ENCODE measurements at regions not wholly inside any gene's neighbourhood (a gene's known extent, or its start where the extent isn't known, plus 50 kb on each side); places are given as distances from the start of the nearest gene placed in this dataset.

DNA sequence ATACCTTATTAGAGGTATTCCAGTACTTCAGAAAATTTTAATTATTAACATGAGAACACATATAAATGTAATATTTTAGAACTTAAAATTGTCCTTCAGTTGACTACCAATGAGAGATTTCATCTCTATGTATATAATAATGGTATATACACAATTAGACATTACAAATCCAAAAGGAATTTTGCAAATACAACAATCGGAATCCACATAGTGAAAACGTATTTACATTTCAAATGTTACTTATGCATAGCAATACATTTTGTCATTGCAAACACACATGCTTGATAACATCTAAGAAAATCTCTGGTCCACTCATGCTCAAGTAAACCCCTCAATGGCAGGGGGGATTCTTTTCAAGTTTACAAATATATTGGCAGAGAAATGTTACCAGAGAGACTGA lies 2345.2 kb downstream of the PCDH9 start:
- Mint-ChIP-seq H3K4me1 (no peaks in the 10 kb centered on the region), H3K27ac (no peak overlapping the region), H3K36me3 (ENCODE audit: low read depth) (no peaks in the 10 kb centered on the region), H3K9me3 (no peaks in the 10 kb centered on the region), H3K4me3 (no peak overlapping the region), H3K27me3 (ENCODE audit: low read depth, poor library complexity) (no peaks in the 10 kb centered on the region)
- TF ChIP-seq, protein P1, sequence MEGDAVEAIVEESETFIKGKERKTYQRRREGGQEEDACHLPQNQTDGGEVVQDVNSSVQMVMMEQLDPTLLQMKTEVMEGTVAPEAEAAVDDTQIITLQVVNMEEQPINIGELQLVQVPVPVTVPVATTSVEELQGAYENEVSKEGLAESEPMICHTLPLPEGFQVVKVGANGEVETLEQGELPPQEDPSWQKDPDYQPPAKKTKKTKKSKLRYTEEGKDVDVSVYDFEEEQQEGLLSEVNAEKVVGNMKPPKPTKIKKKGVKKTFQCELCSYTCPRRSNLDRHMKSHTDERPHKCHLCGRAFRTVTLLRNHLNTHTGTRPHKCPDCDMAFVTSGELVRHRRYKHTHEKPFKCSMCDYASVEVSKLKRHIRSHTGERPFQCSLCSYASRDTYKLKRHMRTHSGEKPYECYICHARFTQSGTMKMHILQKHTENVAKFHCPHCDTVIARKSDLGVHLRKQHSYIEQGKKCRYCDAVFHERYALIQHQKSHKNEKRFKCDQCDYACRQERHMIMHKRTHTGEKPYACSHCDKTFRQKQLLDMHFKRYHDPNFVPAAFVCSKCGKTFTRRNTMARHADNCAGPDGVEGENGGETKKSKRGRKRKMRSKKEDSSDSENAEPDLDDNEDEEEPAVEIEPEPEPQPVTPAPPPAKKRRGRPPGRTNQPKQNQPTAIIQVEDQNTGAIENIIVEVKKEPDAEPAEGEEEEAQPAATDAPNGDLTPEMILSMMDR (IDR thresholded peaks at IDR 0.05): no peak
- no peak for DNase-seq

DNA sequence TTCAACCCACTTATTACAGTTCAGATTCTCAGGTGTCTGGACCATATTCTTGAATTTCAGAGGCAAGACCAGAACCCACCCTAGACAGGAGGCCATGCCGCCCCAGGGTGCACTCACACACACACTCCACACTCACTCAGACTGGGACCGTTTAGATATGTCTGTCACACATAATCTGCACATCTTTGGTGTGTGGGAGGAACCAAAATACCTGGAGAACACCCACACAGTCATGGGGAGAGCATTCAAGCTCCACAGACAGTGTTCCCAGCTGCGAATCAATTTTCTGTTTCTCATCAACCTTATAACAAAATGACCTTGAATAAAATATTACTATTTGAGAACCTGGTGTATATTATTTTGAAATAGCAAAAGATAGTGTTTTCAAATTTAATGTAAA lies 2353.0 kb downstream of the PCDH9 start:
- Mint-ChIP-seq H3K36me3 (ENCODE audit: low read depth) (no peaks in the 10 kb centered on the region), H3K4me1 (no peaks in the 10 kb centered on the region), H3K27ac (peak overlapping the region; percentile 89), H3K27me3 (ENCODE audit: low read depth, poor library complexity) (no peaks in the 10 kb centered on the region), H3K9me3 (no peaks in the 10 kb centered on the region), H3K4me3 (no peak overlapping the region)
- TF ChIP-seq, protein P1 (IDR thresholded peaks at IDR 0.05): no peak
- no peak for DNase-seq

DNA sequence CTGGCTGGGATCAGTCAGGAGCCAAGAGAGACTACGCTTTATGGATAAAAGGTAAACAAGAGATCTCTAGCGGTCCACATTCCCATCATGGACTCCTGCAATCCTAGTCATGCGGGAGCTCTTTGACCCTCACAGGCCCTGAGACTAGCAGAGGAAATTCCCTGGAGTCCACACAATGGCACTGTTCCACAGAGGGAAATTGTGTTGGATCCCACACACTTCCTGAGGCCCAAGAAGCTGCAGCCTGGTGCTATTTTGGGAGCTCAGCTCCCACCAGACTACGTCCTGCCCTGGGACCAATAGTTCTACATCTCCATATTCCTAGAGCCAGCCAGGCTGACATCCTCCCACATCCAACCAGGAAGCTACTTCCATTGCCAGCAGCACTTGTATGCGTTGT lies 2358.4 kb downstream of the PCDH9 start:
- Mint-ChIP-seq H3K4me1 (no peaks in the 10 kb centered on the region), H3K27ac (no peak overlapping the region), H3K9me3 (peaks cover 6% of the 10 kb centered on the region), H3K4me3 (no peak overlapping the region), H3K36me3 (ENCODE audit: low read depth) (no peaks in the 10 kb centered on the region), H3K27me3 (ENCODE audit: low read depth, poor library complexity) (no peaks in the 10 kb centered on the region)
- TF ChIP-seq, protein P1 (IDR thresholded peaks at IDR 0.05): no peak
- no peak for DNase-seq

DNA sequence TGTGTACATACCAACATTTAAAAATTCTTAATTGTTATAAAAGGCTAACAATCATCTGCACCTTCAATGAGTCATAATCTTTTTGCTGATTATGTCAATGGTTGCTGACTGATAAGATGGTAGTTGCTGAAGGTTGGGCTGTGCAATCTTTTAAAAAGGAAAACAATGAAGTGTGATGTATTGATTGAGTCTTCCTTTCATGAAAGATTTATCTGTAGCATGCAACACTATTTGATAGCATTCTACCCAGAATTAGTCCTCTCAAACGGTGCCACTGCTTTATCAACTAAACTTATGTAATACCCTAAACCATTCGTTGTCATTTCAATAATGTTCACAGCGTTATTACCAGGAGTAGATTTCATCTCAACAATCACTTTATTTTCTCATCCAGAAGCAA lies 2360.6 kb downstream of the PCDH9 start:
- Mint-ChIP-seq H3K4me1 (no peaks in the 10 kb centered on the region), H3K4me3 (no peak overlapping the region), H3K9me3 (peaks cover 6% of the 10 kb centered on the region), H3K36me3 (ENCODE audit: low read depth) (no peaks in the 10 kb centered on the region), H3K27me3 (ENCODE audit: low read depth, poor library complexity) (no peaks in the 10 kb centered on the region), H3K27ac (no peak overlapping the region)
- TF ChIP-seq, protein P1 (IDR thresholded peaks at IDR 0.05): no peak
- no peak for DNase-seq

DNA sequence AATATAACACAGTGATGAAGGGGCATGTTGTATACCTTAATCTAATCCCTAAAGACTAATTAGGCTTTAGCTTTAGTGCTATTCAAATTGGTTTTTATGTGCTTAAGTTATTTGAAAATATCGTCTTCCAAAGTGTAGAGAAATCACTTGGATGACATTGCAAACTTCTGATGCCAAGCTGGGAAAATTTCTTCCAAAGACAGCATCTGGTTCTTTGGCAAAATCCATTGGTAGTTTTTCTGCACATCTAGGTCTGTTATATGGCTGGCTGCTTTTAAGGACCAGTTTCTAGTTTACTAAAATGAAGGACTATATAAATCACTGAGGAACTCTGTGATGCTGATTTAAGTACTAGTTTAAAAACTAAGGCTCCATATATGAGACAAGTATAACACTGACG lies 2362.3 kb downstream of the PCDH9 start:
- Mint-ChIP-seq H3K27ac (no peak overlapping the region), H3K36me3 (ENCODE audit: low read depth) (no peaks in the 10 kb centered on the region), H3K27me3 (ENCODE audit: low read depth, poor library complexity) (no peaks in the 10 kb centered on the region), H3K9me3 (peaks cover 9% of the 10 kb centered on the region), H3K4me1 (no peaks in the 10 kb centered on the region), H3K4me3 (no peak overlapping the region)
- no peak for DNase-seq
- TF ChIP-seq, protein P1 (IDR thresholded peaks at IDR 0.05): no peak

DNA sequence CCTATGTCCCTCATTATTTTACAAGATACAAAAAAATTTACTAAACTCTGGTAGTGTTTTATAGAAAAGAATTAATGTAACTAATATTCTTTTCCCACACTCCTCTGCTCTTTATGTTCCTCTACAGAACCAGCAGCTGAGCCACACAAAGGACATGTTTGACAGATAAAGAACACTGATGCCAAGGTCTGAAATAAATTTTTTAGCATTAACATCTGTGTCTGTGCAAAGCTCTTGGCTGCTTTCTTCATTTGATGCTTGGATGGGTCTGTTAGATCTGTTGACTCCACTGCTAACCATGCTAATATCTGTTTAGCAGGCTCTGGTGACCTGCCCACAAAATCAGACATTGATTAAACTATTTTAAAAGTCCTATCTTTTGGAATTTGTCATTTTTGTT lies 2363.8 kb downstream of the PCDH9 start:
- H3K9me3 Mint-ChIP-seq: peaks cover 11% of the 10 kb centered on the region
- no peak overlapping the region for H3K27ac Mint-ChIP-seq
- H3K4me1 Mint-ChIP-seq: no peaks in the 10 kb centered on the region

More for the DNA sequence above, 2363.8 kb downstream of the PCDH9 start:
- no peak overlapping the region for H3K4me3 Mint-ChIP-seq
- no peaks in the 10 kb centered on the region for H3K27me3 Mint-ChIP-seq (ENCODE audit: low read depth, poor library complexity)
- H3K36me3 Mint-ChIP-seq (ENCODE audit: low read depth): no peaks in the 10 kb centered on the region
- DNase-seq: no peak
- TF ChIP-seq, protein P1 (IDR thresholded peaks at IDR 0.05): no peak
